NT2/D1 (cell line): ENCODE measurements at regions not wholly inside any gene's neighbourhood (a gene's known extent, or its start where the extent isn't known, plus 50 kb on each side); places are given as distances from the start of the nearest gene placed in this dataset.

Experiments used
- SUZ12 ChIP-seq: IDR thresholded peaks from 2 replicates; pipeline ENCODE4 v1.6.1; 2011; ENCODE audit not compliant: insufficient read length, insufficient read depth; ENCODE audit errors: extremely low read depth
- YY1 ChIP-seq: IDR thresholded peaks from 2 replicates; pipeline ENCODE4 v1.6.1; 2011; ENCODE audit not compliant: insufficient read length, insufficient read depth
- ZNF274 ChIP-seq: IDR thresholded peaks from 2 replicates; pipeline ENCODE4 v1.6.1; 2011; ENCODE audit warnings: mild to moderate bottlenecking, low read depth, low read length

GRCh38 chr12:61553091-61553490 is 707.1 kb upstream of the USP15 start:
- TF ChIP-seq ZNF274 = no peak
- TF ChIP-seq SUZ12 = no peak
- no peak for TF ChIP-seq YY1
